NCI-H146 treated with DMSO at 0.1 percent for 48 hours (cell line): ENCODE measurements at regions not wholly inside any gene's neighbourhood (a gene's known extent, or its start where the extent isn't known, plus 50 kb on each side); places are given as distances from the start of the nearest gene placed in this dataset.

ENCODE experiments used
- DNase-seq: peaks from one replicate; lab custom pipeline; 2025; ENCODE audit not compliant: unreplicated experiment; lab: John Stamatoyannopoulos, UW

GRCh38 chr2:105573910-105574655 is 170.6 kb upstream of the NCK2 start:
- DNase-seq, result peak; percentile 7

GRCh38 chr2:105573490-105573889 is 171.2 kb upstream of the NCK2 start:
- no peak for DNase-seq

GRCh38 chr2:105571445-105571987 is 172.7 kb upstream of the FHL2 start:
- DNase-seq, result no peak

GRCh38 chr2:105570757-105571156 is 171.9 kb upstream of the FHL2 start:
- DNase-seq, result no peak

- DNase-seq, result no peak
These were observed 171.5 kb upstream of the FHL2 start for GRCh38 chr2:105570326-105570725.

GRCh38 chr2:105569606-105570005 is 170.8 kb upstream of the FHL2 start:
- no peak for DNase-seq

- no peak for DNase-seq
These were observed 169.2 kb upstream of the FHL2 start for GRCh38 chr2:105567996-105568494.

- DNase-seq, result no peak
These were observed 164.3 kb upstream of the FHL2 start for GRCh38 chr2:105563000-105563719.

GRCh38 chr2:105561401-105561800 is 162.6 kb upstream of the FHL2 start:
- DNase-seq, result no peak

- DNase-seq, result no peak
These were observed 161.3 kb upstream of the FHL2 start for GRCh38 chr2:105560157-105560556.

GRCh38 chr2:105557021-105557920 is 158.4 kb upstream of the FHL2 start:
- DNase-seq, result no peak

- DNase-seq, result no peak
These were observed 157.5 kb upstream of the FHL2 start for GRCh38 chr2:105556366-105556765.

- DNase-seq, result no peak
These were observed 155.4 kb upstream of the FHL2 start for GRCh38 chr2:105554235-105554634.

- DNase-seq, result no peak
These were observed 154.8 kb upstream of the FHL2 start for GRCh38 chr2:105553538-105554196.

- no peak for DNase-seq
These were observed 147.8 kb upstream of the FHL2 start for GRCh38 chr2:105546628-105546974.

GRCh38 chr2:105545730-105546627 is 147.1 kb upstream of the FHL2 start:
- peak; percentile 1 for DNase-seq

GRCh38 chr2:105544591-105545377 is 145.9 kb upstream of the FHL2 start:
- DNase-seq, result no peak

- no peak for DNase-seq
These were observed 142.6 kb upstream of the FHL2 start for GRCh38 chr2:105541189-105542050.
